ENCODE measurements at regions not wholly inside any gene's neighbourhood (a gene's known extent, or its start where the extent isn't known, plus 50 kb on each side); places are given as distances from the start of the nearest gene placed in this dataset.

- no peak for TF ChIP-seq POLR2A (IDR thresholded peaks at IDR 0.05)
- TF ChIP-seq, protein P1, sequence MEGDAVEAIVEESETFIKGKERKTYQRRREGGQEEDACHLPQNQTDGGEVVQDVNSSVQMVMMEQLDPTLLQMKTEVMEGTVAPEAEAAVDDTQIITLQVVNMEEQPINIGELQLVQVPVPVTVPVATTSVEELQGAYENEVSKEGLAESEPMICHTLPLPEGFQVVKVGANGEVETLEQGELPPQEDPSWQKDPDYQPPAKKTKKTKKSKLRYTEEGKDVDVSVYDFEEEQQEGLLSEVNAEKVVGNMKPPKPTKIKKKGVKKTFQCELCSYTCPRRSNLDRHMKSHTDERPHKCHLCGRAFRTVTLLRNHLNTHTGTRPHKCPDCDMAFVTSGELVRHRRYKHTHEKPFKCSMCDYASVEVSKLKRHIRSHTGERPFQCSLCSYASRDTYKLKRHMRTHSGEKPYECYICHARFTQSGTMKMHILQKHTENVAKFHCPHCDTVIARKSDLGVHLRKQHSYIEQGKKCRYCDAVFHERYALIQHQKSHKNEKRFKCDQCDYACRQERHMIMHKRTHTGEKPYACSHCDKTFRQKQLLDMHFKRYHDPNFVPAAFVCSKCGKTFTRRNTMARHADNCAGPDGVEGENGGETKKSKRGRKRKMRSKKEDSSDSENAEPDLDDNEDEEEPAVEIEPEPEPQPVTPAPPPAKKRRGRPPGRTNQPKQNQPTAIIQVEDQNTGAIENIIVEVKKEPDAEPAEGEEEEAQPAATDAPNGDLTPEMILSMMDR (IDR thresholded peaks at IDR 0.05), result no peak
These were observed 121.6 kb upstream of the BARHL2 start for GRCh38 chr1:90838720-90839119.
